GM06990 (cell line): ENCODE measurements at regions not wholly inside any gene's neighbourhood (a gene's known extent, or its start where the extent isn't known, plus 50 kb on each side); places are given as distances from the start of the nearest gene placed in this dataset.
"Not testable (repeated sequence)": the region's sequence is repeated elsewhere in the genome, so short reads cannot be mapped to it uniquely, and the experiment has no call there.

ENCODE experiments used
- DNase-seq: peaks from one replicate; pipeline ENCODE4 v3.0.0-alpha.2; 2011; ENCODE audit not compliant: insufficient read length; ENCODE audit errors: extremely low read depth
- H3K27me3 ChIP-seq: replicated peaks from 2 replicates; pipeline ENCODE4 v1.6.0; 2011; ENCODE audit warnings: low read length; ENCODE audit not compliant: control insufficient read depth, insufficient read depth
- H3K36me3 ChIP-seq: 2 replicates; pipeline ENCODE4 v1.5.1; 2011; ENCODE audit warnings: low read length; ENCODE audit not compliant: control insufficient read depth, insufficient read depth
- H3K4me3 ChIP-seq: replicated peaks from 2 replicates; pipeline ENCODE4 v1.5.1; 2011; ENCODE audit warnings: low read depth, mild to moderate bottlenecking, control low read depth, low read length
- CTCF ChIP-seq: IDR thresholded peaks from 2 replicates; pipeline ENCODE4 v1.5.1; 2011; ENCODE audit warnings: low read length, control low read depth, mild to moderate bottlenecking, inconsistent platforms; ENCODE audit not compliant: insufficient read depth, poor library complexity, severe bottlenecking

GRCh38 chr2:131711268-131711667 is 183.6 kb downstream of the CCDC74A start:
- not testable (repeated sequence) for H3K27me3 ChIP-seq, DNase-seq, H3K4me3 ChIP-seq, H3K36me3 ChIP-seq

GRCh38 chr2:131717907-131718306 is 190.2 kb downstream of the CCDC74A start:
- H3K36me3 ChIP-seq, DNase-seq, H3K27me3 ChIP-seq, H3K4me3 ChIP-seq: not testable (repeated sequence)

GRCh38 chr2:131721163-131721562 is 193.5 kb downstream of the CCDC74A start:
- not testable (repeated sequence) for DNase-seq, H3K4me3 ChIP-seq, H3K36me3 ChIP-seq, H3K27me3 ChIP-seq

- H3K27me3 ChIP-seq, DNase-seq, H3K4me3 ChIP-seq, H3K36me3 ChIP-seq: not testable (repeated sequence)
Measured at GRCh38 chr2:131722256-131722655, 194.6 kb downstream of the CCDC74A start.

GRCh38 chr2:131724019-131724418 is 196.3 kb downstream of the CCDC74A start:
- Histone ChIP-seq H3K4me3 (no peak overlapping the region), H3K36me3 (peaks cover 3% of the 10 kb centered on the region), H3K27me3 (no peaks in the 10 kb centered on the region)
- DNase-seq: no peak
- TF ChIP-seq CTCF: no peak

- not testable (repeated sequence) for H3K27me3 ChIP-seq, DNase-seq
Measured at GRCh38 chr2:131728451-131728850, 200.8 kb downstream of the CCDC74A start.

GRCh38 chr2:131733530-131733929 is 205.8 kb downstream of the CCDC74A start:
- not testable (repeated sequence) for H3K36me3 ChIP-seq, H3K4me3 ChIP-seq, H3K27me3 ChIP-seq, DNase-seq

More at GRCh38 chr2:131728451-131728850, 200.8 kb downstream of the CCDC74A start:
- not testable (repeated sequence) for H3K4me3 ChIP-seq, H3K36me3 ChIP-seq

GRCh38 chr2:131736406-131736805 is 208.7 kb downstream of the CCDC74A start:
- H3K4me3 ChIP-seq, DNase-seq, H3K27me3 ChIP-seq, H3K36me3 ChIP-seq: not testable (repeated sequence)

GRCh38 chr2:131738533-131738932 is 210.8 kb downstream of the CCDC74A start:
- not testable (repeated sequence) for H3K27me3 ChIP-seq, H3K36me3 ChIP-seq, H3K4me3 ChIP-seq, DNase-seq

GRCh38 chr2:131738996-131739434 is 211.3 kb downstream of the CCDC74A start:
- not testable (repeated sequence) for H3K36me3 ChIP-seq

More at GRCh38 chr2:131738996-131739434, 211.3 kb downstream of the CCDC74A start:
- not testable (repeated sequence) for H3K27me3 ChIP-seq, H3K4me3 ChIP-seq, DNase-seq
